ENCODE measurements at regions not wholly inside any gene's neighbourhood (a gene's known extent, or its start where the extent isn't known, plus 50 kb on each side); places are given as distances from the start of the nearest gene placed in this dataset.

- TF ChIP-seq CTCF (IDR thresholded peaks at IDR 0.05; ENCODE audit: low read depth, low read length, missing input control) (no peak), HNF4A (conservative IDR thresholded peaks at IDR 0.05) (no peak), FOXA1 (IDR thresholded peaks at IDR 0.05) (no peak), MAX (IDR thresholded peaks at IDR 0.05) (no peak), NR2F2 (IDR thresholded peaks at IDR 0.05) (no peak), RAD21 (IDR thresholded peaks at IDR 0.05) (no peak), FOXA2 (IDR thresholded peaks at IDR 0.05) (no peak), YY1 (IDR thresholded peaks at IDR 0.05) (no peak), JUND (IDR thresholded peaks at IDR 0.05) (no peak)
Measured at GRCh38 chr20:43285170-43285569, 95.5 kb upstream of the PTPRT start (continued).

GRCh38 chr20:43284486-43284885 lies 94.8 kb upstream of the PTPRT start:
- Histone ChIP-seq H3K4me1 (ENCODE audit: control insufficient read depth in 4 of 4, insufficient read depth in 4 of 4, low read length in 3 of 4) (no peaks in the 10 kb centered on the region), H3K9ac (ENCODE audit: low read depth in 1 of 2, low read length in 2 of 2) (no peak overlapping the region), H3K4me3 (ENCODE audit: low read depth in 1 of 3, low read length in 3 of 3) (no peak overlapping the region), H3K9me3 (ENCODE audit: control insufficient read depth in 4 of 4, low read length in 3 of 4) (no peaks in the 10 kb centered on the region), H3K27ac (ENCODE audit: low read depth in 1 of 2, low read length in 2 of 2) (no peak overlapping the region), H3K36me3 (ENCODE audit: control insufficient read depth in 4 of 4, insufficient read depth in 3 of 4, low read depth in 1 of 4, low read length in 3 of 4) (no peaks in the 10 kb centered on the region), H3K27me3 (ENCODE audit: control insufficient read depth in 4 of 4, insufficient read depth in 4 of 4, low read length in 3 of 4) (peaks cover 0 to 4% (median 1%) of the 10 kb centered on the region in 4 donors)
- DNase-seq (ENCODE audit: low spot score): no peak
- WGBS: 79% methylated on average over 2 of the region's 2 CpGs
- TF ChIP-seq SP1 (IDR thresholded peaks at IDR 0.05) (no peak), RAD21 (IDR thresholded peaks at IDR 0.05) (no peak), ZBTB33 (IDR thresholded peaks at IDR 0.05) (no peak), EGR1 (IDR thresholded peaks at IDR 0.05; ENCODE audit: low read depth in 2 of 2) (no peak), REST (IDR thresholded peaks at IDR 0.05) (no peak), HNF4G (IDR thresholded peaks at IDR 0.05) (no peak), RXRA (IDR thresholded peaks at IDR 0.05) (no peak), JUND (IDR thresholded peaks at IDR 0.05) (no peak), GABPA (IDR thresholded peaks at IDR 0.05 in 1 of 2, conservative IDR thresholded peaks at IDR 0.05 in 1 of 2) (no peak), CTCF (IDR thresholded peaks at IDR 0.05; ENCODE audit: low read depth, low read length, missing input control) (no peak), FOXA2 (IDR thresholded peaks at IDR 0.05) (no peak), NR2F2 (IDR thresholded peaks at IDR 0.05) (no peak)
